Epithelial cell of proximal tubule (primary cell): ENCODE measurements at regions not wholly inside any gene's neighbourhood (a gene's known extent, or its start where the extent isn't known, plus 50 kb on each side); places are given as distances from the start of the nearest gene placed in this dataset.

ENCODE experiments used
- DNase-seq: peaks from one replicate; pipeline ENCODE4 v3.0.0-alpha.2; 2011; ENCODE audit warnings: low read depth
- H3K4me3 ChIP-seq: 2 replicates; pipeline ENCODE4 v1.5.1; 2011; ENCODE audit warnings: low read depth, mild to moderate bottlenecking, low read length
- CTCF ChIP-seq: conservative IDR thresholded peaks from 2 replicates; pipeline ENCODE4 v1.5.1; 2012; ENCODE audit warnings: low read depth, mild to moderate bottlenecking, low read length

GRCh38 chr10:20981419-20981953 is 84.4 kb upstream of the NEBL start:
- no peak for DNase-seq
- no peak for TF ChIP-seq CTCF
- no peak overlapping the region for H3K4me3 ChIP-seq

- H3K4me3 ChIP-seq, result no peak overlapping the region
- no peak for TF ChIP-seq CTCF
- DNase-seq, result no peak
Measured at GRCh38 chr10:20978617-20979016, 81.5 kb upstream of the NEBL start.

GRCh38 chr10:20977300-20977699 is 80.2 kb upstream of the NEBL start:
- no peak for TF ChIP-seq CTCF
- no peak for DNase-seq
- no peak overlapping the region for H3K4me3 ChIP-seq

- H3K4me3 ChIP-seq, result no peak overlapping the region
- DNase-seq, result no peak
- TF ChIP-seq CTCF, result no peak
Measured at GRCh38 chr10:20976891-20977290, 79.8 kb upstream of the NEBL start.

- no peak for DNase-seq
- no peak overlapping the region for H3K4me3 ChIP-seq
- TF ChIP-seq CTCF, result no peak
Measured at GRCh38 chr10:20976390-20976789, 79.3 kb upstream of the NEBL start.

GRCh38 chr10:20975236-20975635 is 78.1 kb upstream of the NEBL start:
- TF ChIP-seq CTCF, result no peak
- no peak overlapping the region for H3K4me3 ChIP-seq
- DNase-seq, result no peak

- DNase-seq, result no peak
- TF ChIP-seq CTCF, result no peak
Measured at GRCh38 chr10:20972925-20973324, 75.8 kb upstream of the NEBL start.

More at GRCh38 chr10:20972925-20973324, 75.8 kb upstream of the NEBL start:
- no peak overlapping the region for H3K4me3 ChIP-seq
